ENCODE measurements at regions not wholly inside any gene's neighbourhood (a gene's known extent, or its start where the extent isn't known, plus 50 kb on each side); places are given as distances from the start of the nearest gene placed in this dataset.
"Not testable (repeated sequence)": the region's sequence is repeated elsewhere in the genome, so short reads cannot be mapped to it uniquely, and the experiment has no call there.

- TF ChIP-seq RAD21 (IDR thresholded peaks at IDR 0.05 in 1 of 2, conservative IDR thresholded peaks at IDR 0.05 in 1 of 2; ENCODE audit: low read depth in 2 of 2, low read length in 2 of 2) (no peak), SAP30 (IDR thresholded peaks at IDR 0.05; ENCODE audit: insufficient read depth, insufficient replicate concordance, low read length) (no peak)
These were observed 69.1 kb downstream of the ARL6IP4 start (continued) for GRCh38 chr12:123049398-123050240.

DNA sequence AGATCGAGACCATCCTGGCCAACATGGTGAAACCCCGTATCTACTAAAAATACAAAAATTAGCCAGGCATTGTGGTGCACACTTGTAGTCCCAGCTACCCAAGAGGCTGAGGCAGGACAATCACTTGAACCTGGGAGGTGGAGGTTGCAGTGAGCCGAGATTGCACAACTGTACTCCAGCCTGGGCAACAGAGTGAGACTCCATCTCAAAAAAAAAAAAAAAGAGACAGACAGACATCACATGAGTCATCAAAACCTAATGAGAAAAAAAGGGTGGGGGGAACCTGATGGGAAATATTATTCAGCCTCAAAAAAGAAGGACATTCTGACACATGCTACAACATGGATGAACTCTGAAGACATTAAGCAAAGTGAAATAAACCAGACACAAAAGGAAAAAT is 67.4 kb downstream of the ARL6IP4 start:
- H4K5ac ChIP-seq (ENCODE audit: insufficient read length, low read depth, low read length); H3K9ac ChIP-seq (replicated peaks in 1 of 4; ENCODE audit: extremely low read depth in 1 of 4, low read depth in 3 of 4, low read length in 3 of 4); DNase-seq (ENCODE audit: low read depth in 1 of 2, low spot score in 2 of 2); H3K23me2 ChIP-seq (ENCODE audit: low read depth, low read length); H3K36me3 ChIP-seq (ENCODE audit: control insufficient read depth in 2 of 4, insufficient read depth in 4 of 4, low read length in 3 of 4); H3K79me2 ChIP-seq (ENCODE audit: control insufficient read depth in 1 of 2, insufficient read depth in 2 of 2, low read length in 2 of 2); POLR2A ChIA-PET (ENCODE audit: partially characterized antibody); H3K79me1 ChIP-seq (ENCODE audit: low read depth, low read length); H4K8ac ChIP-seq (ENCODE audit: extremely low read depth, insufficient read depth, low read length); H2BK5ac ChIP-seq (ENCODE audit: low read depth, low read length); H3K4me2 ChIP-seq (ENCODE audit: insufficient read depth in 1 of 2, low read depth in 2 of 2, low read length in 2 of 2); H3K4me1 ChIP-seq (replicated peaks in 1 of 4; ENCODE audit: control insufficient read depth in 3 of 4, insufficient read depth in 4 of 4, low read length in 3 of 4); H2BK15ac ChIP-seq (ENCODE audit: low read length); H3K4me3 ChIP-seq (ENCODE audit: extremely low read depth in 1 of 4, insufficient read depth in 2 of 4, low read depth in 3 of 4, low read length in 4 of 4); H3K18ac ChIP-seq (ENCODE audit: extremely low read depth, low read length); H2BK20ac ChIP-seq (ENCODE audit: low read length); H2AK5ac ChIP-seq (ENCODE audit: low read depth, low read length); H3K27ac ChIP-seq (ENCODE audit: low read depth, low read length); H3K4ac ChIP-seq (replicated peaks; ENCODE audit: insufficient read length, low read depth, low read length); H4K91ac ChIP-seq (replicated peaks; ENCODE audit: insufficient read length, low read length); H3K27me3 ChIP-seq (replicated peaks in 1 of 4; ENCODE audit: control insufficient read depth in 3 of 4, extremely low read depth in 1 of 4, insufficient read depth in 3 of 4, low read length in 3 of 4); H4K20me1 ChIP-seq (replicated peaks in 1 of 2; ENCODE audit: control insufficient read depth in 1 of 2, insufficient read depth in 2 of 2, low read length in 2 of 2); H2AFZ ChIP-seq (ENCODE audit: low read length); H2BK120ac ChIP-seq (replicated peaks; ENCODE audit: low read depth, low read length); H2BK12ac ChIP-seq (ENCODE audit: low read depth, low read length); CTCF ChIA-PET (ENCODE audit: partially characterized antibody); H3K14ac ChIP-seq (ENCODE audit: insufficient read length); FAIRE-seq; H3K9me3 ChIP-seq (ENCODE audit: insufficient read depth in 2 of 2, low read depth in 1 of 2, low read length in 1 of 2); H3K56ac ChIP-seq (replicated peaks; ENCODE audit: insufficient read length, low read depth, low read length); H3K23ac ChIP-seq (ENCODE audit: insufficient read length): not testable (repeated sequence)
- WGBS, 2 experiments (ENCODE audit: extremely low coverage in 1 of 2, insufficient coverage in 1 of 2, insufficient read length in 1 of 2, insufficient replicate concordance in 2 of 2, low coverage in 1 of 2, low lambda C conversion rate in 2 of 2, missing lambda C conversion rate in 1 of 2): 90% methylated on average over 3 of the region's 3 CpGs; no CpG with 5 or more reads in 1 of the 2 experiments
